HG03025 (cell line): ENCODE measurements at regions not wholly inside any gene's neighbourhood (a gene's known extent, or its start where the extent isn't known, plus 50 kb on each side); places are given as distances from the start of the nearest gene placed in this dataset.
"Not testable (repeated sequence)": the region's sequence is repeated elsewhere in the genome, so short reads cannot be mapped to it uniquely, and the experiment has no call there.

Experiments used
- ATAC-seq: cut with Tn5 transposase; IDR thresholded peaks from one replicate; pipeline ENCODE4 v1.9.1; 2021; ENCODE audit warnings: mild to moderate bottlenecking, moderate library complexity; ENCODE audit not compliant: unreplicated experiment, low FRiP score

DNA sequence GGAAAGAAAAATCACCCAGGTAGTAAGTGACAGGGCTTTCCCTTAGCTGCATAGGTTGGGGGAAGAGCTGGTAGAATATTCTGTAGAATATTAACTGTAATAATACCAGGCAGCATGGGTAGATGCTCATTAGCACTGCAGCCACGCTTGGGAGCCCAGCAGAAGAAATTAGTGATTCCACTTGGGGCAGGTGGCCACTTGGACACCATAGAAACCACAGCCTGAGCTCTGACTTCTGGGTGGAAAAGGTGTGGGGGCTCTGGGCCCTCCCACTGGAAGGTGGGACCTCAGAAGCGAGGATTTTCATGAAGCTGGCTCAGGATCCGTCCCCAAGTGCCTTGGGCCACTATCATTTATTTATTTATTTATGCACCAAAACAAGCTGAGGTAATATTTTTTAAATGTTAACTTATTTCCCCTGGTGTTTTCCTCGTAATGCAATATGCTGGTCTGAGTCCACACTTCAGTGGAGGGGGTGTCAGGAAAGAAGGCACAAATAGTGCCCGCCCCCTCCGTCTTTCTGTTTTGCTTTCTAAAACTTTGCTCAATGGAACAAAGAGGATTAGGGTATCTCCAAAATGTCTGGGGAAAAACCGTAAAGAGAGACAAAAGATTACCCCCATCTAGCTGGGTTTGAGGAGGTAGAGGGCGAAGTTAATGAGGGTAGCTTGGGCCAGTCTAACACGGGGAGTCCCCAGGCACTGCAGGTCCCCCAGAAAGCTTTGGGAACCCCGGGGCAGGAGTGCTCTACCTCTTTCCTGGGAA, 75.2 kb upstream of the GADD45A start:
- no peak for ATAC-seq

- ATAC-seq = no peak
Observed at GRCh38 chr1:67610450-67610849, 74.6 kb upstream of the GADD45A start.

DNA sequence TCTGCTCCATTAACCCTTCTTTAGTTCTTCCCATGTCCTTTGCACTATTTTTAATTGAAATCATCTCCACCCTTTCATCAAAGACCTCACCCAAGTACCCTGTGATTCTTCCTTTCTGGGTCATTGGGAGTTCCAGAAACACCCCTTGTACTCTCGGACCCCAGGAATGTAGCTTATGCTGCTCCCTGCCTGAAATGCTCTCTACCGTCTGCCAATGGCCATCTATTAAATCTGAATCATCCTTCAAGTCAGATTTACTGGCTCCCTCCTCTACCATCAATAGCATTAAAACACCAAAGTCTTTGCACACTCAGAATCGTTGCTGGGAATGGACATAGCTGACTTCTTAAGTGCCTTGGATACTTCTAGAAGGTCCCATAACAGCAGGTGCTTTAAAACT, 73.2 kb upstream of the GADD45A start:
- ATAC-seq = no peak

GRCh38 chr1:67612788-67613241, 72.2 kb upstream of the GADD45A start:
- ATAC-seq = no peak

GRCh38 chr1:67613479-67613878, 71.5 kb upstream of the GADD45A start:
- ATAC-seq = not testable (repeated sequence)

DNA sequence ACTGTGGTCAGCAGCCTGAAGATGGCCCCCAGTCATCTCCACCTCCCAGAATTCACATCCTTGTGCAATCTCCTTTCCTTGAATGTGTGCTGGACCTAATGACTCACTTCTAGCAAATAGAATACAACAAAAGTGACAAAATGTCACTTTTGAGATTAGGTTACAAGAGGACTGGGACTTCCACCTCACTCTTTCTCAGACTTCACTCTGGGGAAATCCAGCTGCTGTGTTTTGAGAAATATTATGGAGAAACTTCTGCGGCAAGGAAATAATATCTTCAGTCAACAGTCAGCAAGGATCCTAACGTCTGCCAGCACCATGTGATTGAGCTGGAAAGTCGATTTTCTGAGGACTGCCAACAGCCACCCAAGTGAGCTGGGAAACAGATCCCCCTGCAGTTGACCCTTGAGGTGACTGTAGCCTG, 70.5 kb upstream of the GADD45A start:
- no peak for ATAC-seq

DNA sequence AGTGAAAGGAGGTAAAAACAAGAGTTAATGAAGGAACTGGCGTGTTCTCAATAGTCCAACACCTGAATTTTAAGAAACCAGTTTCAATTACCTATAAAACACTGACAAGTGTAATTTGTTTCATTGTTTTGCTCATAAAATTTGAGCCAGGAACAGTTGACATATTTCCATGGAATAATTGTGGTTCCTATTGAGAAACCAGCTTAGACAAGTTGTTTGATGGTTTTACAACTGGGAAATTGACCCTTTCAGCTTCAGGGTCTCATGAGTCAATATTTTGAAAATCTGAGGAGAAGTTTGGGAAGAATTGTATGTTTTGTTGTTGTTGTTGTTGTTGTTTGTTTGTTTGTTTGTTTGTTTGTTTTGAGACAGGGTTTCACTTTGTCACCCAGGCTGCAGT, 69.1 kb upstream of the GADD45A start:
- no peak for ATAC-seq

- no peak for ATAC-seq
Observed at GRCh38 chr1:67616394-67616985, 68.5 kb upstream of the GADD45A start.

DNA sequence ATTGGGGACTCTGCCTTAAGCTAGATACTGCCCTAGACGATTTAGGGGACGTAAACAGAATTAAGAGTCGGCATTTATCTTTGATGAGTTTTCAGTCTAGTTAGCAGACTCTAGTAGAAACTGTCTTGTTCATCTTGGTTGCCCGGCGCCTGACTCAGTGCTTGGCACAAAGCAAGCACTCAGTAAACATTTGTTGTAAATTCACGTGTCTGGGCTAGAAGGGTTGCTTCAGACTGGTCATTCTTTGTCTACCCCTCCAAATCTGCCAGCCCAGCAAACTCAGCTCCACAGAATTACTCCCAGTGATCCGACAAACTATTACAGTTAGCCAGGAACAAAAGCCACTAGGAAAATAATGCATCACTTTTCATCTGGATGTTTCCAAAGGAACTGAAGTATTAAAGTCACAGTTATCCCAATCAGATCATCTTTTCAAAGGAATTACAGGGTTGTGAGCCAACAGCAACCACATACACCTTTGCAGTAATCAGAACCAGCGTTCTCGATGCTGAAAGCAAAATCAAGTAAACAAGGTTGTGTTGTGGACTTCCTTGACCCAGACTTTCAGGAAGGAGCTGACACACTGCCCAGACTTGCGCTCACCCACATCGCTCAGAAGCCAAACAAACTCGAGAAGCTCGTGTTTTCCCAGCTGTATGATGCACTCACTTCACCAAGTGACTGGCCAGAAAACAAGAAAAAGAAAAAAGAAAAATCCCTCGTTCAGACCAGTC, 66.5 kb upstream of the GADD45A start:
- no peak for ATAC-seq

- no peak for ATAC-seq
Observed at GRCh38 chr1:67619080-67619479, 65.9 kb upstream of the GADD45A start.

DNA sequence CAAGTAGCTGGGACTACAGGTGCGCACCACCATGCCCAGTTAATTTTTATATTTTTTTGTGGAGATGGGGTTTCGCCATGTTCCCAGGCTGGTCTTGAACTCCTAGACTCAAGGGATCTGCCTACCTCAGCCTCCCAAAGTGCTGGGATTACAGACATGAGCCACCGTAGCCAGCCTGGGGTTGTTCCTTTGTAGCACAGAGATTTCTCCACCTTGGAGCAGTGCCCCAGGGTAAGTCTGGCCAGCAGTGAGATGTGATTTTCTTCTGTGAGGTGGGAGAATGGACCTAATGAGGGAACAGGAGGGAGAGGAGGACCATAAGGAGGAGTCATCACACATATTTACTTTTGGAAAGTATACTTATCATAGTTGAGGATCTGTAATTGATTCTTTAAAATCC, 61.1 kb upstream of the GADD45A start:
- no peak for ATAC-seq

GRCh38 chr1:67624680-67625079, 60.3 kb upstream of the GADD45A start:
- ATAC-seq = no peak

DNA sequence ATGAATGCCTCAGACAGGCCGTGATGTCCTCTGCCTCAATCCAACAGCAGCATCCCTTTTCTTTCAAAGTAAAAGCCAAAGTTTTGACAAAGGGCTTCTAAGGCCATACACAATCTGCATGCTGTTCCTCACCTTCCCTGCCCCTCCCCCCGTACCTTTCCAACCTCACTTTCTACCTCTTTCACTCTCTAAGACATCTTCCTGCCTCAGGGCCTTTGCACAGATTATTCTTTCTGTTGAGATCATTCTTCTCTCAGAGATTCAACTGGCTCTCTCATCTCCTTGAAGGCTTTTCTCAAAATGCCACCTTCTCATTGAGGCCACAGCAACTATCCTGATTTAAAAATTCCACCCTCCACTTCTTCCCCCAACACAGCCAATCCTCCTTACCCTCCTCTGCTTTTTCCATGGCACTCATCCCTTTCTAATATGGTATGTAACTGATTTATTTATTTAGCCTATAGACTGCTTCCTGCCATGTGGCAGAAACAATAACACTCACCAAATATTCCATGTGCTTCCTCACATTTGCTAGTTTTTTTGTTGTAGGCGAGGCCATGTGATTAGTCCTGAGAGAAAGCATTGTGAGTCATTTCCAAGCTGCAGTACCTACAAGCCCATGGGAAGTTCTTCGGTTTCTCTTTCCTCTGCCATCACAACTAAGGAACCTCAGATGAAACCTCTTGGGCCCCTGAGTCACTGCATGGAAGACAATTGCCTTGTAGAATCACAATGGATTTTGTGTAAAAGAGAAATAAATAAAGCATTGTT, 58.7 kb upstream of the GADD45A start:
- ATAC-seq = no peak

DNA sequence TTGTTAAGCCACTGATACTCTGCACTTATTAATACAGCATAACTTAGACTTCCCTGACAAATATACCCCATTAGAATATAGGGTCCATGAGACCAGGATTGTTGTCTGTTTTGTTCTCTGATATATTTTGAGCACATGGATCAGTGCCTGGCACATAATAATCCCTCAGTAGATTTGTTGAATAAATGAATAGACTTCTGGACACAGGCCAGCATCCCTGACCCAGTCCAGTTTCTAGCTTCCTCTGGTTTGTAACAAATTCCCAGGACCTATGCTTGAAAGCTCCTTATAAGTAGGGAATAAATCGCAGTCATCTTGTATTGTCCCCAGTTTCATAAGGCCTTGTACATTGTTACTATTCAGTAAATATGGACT, 58.2 kb upstream of the GADD45A start:
- no peak for ATAC-seq

DNA sequence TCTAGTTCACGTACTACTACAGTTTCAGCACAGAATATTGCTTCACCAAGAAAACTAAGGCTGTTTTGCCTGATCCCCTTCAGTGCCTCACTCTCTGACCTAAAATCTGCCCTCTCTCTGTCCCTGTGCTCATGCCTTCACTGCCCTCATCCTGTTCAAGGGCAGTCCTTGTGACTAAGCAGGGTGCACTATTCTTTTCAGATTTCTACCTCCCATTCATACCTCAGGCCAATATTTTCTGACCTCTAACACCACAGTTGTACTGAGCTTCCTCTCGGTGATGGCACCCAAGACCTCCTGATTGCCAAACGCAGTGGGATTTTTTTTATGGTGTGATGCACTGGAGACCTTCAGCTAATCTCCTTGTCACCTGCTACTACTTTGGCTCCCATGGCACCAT, 57.7 kb upstream of the GADD45A start:
- no peak for ATAC-seq

DNA sequence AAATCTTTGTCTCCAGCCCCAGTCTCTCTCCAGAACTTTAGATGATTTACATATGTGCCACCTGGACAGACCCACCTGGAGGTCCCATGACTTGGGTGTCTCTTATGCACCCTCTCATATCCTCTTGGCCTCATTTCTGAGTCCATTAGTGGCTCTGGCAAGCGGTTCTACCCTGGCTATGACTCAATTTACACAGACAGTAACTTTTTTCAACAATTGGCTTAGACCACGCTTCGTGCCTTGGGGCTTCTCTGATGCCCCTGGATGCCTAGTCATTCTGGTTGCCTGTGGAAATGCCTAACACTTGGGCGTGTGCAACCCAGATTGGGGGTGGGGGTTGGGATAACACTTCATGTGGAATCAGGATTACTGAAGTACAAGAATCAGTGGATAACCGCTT, 57.1 kb upstream of the GADD45A start:
- no peak for ATAC-seq

DNA sequence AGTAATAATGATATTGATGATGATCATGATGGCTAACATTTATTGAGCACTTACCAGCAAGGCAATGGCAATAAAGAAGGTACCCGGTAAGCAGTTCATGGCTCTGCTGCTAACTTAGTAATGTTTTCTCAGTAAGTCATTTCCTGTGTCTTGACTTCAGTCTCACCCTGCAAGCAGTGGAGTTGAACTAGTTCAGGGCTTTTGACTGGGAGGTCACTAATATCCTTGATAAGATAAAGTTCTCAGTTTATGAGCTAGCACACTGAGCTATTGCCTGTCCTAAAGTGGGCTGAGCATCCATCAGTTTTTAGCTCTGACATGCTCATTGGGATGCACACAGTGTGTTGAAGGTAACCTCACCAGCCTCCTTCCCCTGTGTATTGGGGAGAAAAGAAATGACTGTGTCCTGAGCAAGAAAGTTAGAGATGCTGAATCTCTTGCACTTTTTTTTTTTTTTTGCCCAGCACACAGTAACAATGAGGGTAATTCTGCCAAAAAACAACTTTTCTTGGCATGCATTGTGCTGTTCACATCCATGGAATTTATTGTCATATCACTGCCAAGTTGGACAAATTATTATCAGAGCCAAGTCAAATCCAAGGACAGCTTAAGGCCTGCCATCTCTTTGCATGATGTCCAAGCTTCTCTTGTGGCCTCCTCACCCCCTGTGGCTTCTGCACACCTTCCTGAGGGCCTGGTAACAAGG, 55.5 kb upstream of the GADD45A start:
- ATAC-seq = no peak

- no peak for ATAC-seq
Observed at GRCh38 chr1:67630438-67631045, 54.5 kb upstream of the GADD45A start.

DNA sequence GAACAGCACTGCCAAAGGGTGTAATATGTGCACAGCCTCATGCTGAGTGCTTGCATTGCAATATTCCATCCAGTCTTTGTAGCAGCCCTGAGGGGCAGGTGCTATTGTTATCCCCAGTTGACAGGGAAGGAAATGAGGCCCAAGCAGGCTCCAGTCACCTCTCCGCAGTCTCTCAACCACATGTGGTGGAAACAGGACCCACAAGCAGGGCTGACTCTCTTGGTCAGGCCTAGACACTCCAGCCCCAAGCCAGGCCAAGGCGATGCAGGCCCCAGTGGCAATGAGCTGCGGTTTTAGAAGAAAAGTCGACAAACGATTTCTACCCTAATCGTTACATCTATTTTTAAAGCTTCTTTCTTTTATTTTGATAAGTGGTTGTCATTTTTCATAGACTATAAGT, 52.6 kb upstream of the GADD45A start:
- no peak for ATAC-seq
